AG09309 (cell line): ENCODE measurements at regions not wholly inside any gene's neighbourhood (a gene's known extent, or its start where the extent isn't known, plus 50 kb on each side); places are given as distances from the start of the nearest gene placed in this dataset.

Source experiments
- DNase-seq: peaks from one replicate; pipeline ENCODE4 v3.0.0-alpha.2; 2010; ENCODE audit warnings: low read depth
- H3K4me3 ChIP-seq: 2 replicates; pipeline ENCODE4 v1.5.1; 2011; ENCODE audit warnings: mild to moderate bottlenecking, low read depth, low read length, moderate library complexity; ENCODE audit not compliant: control insufficient read depth
- CTCF ChIP-seq: IDR thresholded peaks from 2 replicates; pipeline ENCODE4 v1.5.1; 2011; ENCODE audit warnings: mild to moderate bottlenecking, low read depth, low read length, inconsistent platforms; ENCODE audit not compliant: insufficient read depth, control insufficient read depth; ENCODE audit errors: missing control alignments

- no peak for DNase-seq
- no peak overlapping the region for H3K4me3 ChIP-seq
- TF ChIP-seq CTCF: no peak
These were observed 254.3 kb downstream of the ZBBX start for GRCh38 chr3:167125612-167126407.

GRCh38 chr3:167120828-167121227 is 259.3 kb downstream of the ZBBX start:
- H3K4me3 ChIP-seq: no peak overlapping the region
- no peak for TF ChIP-seq CTCF

GRCh38 chr3:167116120-167116922 is 263.8 kb downstream of the ZBBX start:
- DNase-seq: no peak
- TF ChIP-seq CTCF: no peak
- H3K4me3 ChIP-seq: no peak overlapping the region

More at GRCh38 chr3:167120828-167121227, 259.3 kb downstream of the ZBBX start:
- no peak for DNase-seq

- no peak overlapping the region for H3K4me3 ChIP-seq
- TF ChIP-seq CTCF: no peak
- DNase-seq: no peak
These were observed 264.7 kb downstream of the ZBBX start for GRCh38 chr3:167115331-167115934.

- no peak for DNase-seq
- no peak overlapping the region for H3K4me3 ChIP-seq
- TF ChIP-seq CTCF: no peak
These were observed 265.5 kb downstream of the ZBBX start for GRCh38 chr3:167114619-167115018.

- no peak for DNase-seq
- TF ChIP-seq CTCF: no peak
- H3K4me3 ChIP-seq: no peak overlapping the region
These were observed 266.9 kb downstream of the ZBBX start for GRCh38 chr3:167113035-167113830.
